ENCODE measurements at regions not wholly inside any gene's neighbourhood (a gene's known extent, or its start where the extent isn't known, plus 50 kb on each side); places are given as distances from the start of the nearest gene placed in this dataset.

GRCh38 chr16:48062681-48063080, 93.1 kb downstream of the ABCC12 start:
- no peak for TF ChIP-seq CTCF (IDR thresholded peaks at IDR 0.05)
- TF ChIP-seq ZFX (IDR thresholded peaks at IDR 0.05; ENCODE audit: borderline replicate concordance) = no peak

Measured in 22Rv1 (cell line).